NT2/D1 (cell line): ENCODE measurements at regions not wholly inside any gene's neighbourhood (a gene's known extent, or its start where the extent isn't known, plus 50 kb on each side); places are given as distances from the start of the nearest gene placed in this dataset.

Experiments
- DNase-seq: peaks from one replicate; pipeline ENCODE4 v3.0.0-alpha.2; 2011; ENCODE audit warnings: low read depth, low spot score
- H3K27me3 ChIP-seq: 2 replicates; pipeline ENCODE4 v1.6.0; 2011; ENCODE audit warnings: mild to moderate bottlenecking; ENCODE audit not compliant: insufficient read length, insufficient read depth
- H3K36me3 ChIP-seq: 2 replicates; pipeline ENCODE4 v1.6.1; 2011; ENCODE audit warnings: mild to moderate bottlenecking, low read length, mixed read lengths; ENCODE audit not compliant: insufficient read depth, insufficient read length
- H3K4me1 ChIP-seq: 2 replicates; pipeline ENCODE4 v1.5.1; 2011; ENCODE audit not compliant: insufficient read depth, insufficient read length
- H3K4me3 ChIP-seq: 2 replicates; pipeline ENCODE4 v1.5.1; 2011; ENCODE audit warnings: low read depth; ENCODE audit not compliant: insufficient read length
- H3K9ac ChIP-seq: 2 replicates; pipeline ENCODE4 v1.6.0; 2011; ENCODE audit warnings: low read depth; ENCODE audit not compliant: insufficient read length
- H3K9me3 ChIP-seq: 2 replicates; pipeline ENCODE4 v1.5.1; 2011; ENCODE audit warnings: mild to moderate bottlenecking, low read length; ENCODE audit not compliant: insufficient read depth
- SUZ12 ChIP-seq: IDR thresholded peaks from 2 replicates; pipeline ENCODE4 v1.6.1; 2011; ENCODE audit not compliant: insufficient read length, insufficient read depth; ENCODE audit errors: extremely low read depth
- YY1 ChIP-seq: IDR thresholded peaks from 2 replicates; pipeline ENCODE4 v1.6.1; 2011; ENCODE audit not compliant: insufficient read length, insufficient read depth
- ZNF274 ChIP-seq: IDR thresholded peaks from 2 replicates; pipeline ENCODE4 v1.6.1; 2011; ENCODE audit warnings: mild to moderate bottlenecking, low read depth, low read length

DNA sequence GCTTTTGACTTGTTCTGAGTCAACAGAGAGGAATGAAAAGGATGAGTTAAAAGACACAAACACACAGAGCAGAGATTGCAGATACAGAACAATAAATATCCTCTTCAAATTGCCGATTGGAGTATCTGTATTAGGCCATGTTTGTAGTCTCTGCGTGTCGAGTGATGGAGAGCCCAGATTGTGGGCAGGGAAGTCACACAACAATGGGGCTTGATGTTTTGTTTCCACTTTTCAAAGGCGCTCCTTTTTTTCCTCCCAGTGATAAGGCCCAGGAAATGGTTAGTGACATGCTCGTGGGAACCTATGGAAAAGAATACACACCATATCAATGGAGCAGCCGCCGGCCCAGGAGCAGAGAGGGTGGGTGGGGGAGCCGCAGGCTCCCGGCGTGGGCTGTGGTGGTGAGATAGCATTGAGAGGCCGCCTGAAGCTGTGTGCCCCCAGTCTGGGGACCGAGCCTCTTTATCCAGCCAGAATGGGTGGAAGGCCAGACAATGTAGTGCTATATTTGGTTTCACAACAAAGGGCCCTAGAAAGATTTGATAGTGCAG is 555.9 kb downstream of the INSC start:
- Histone ChIP-seq H3K9ac (no peak overlapping the region), H3K27me3 (no peaks in the 10 kb centered on the region), H3K4me3 (no peak overlapping the region), H3K9me3 (peaks cover 13% of the 10 kb centered on the region; the same call in 1 of the 2 replicates), H3K36me3 (no peaks in the 10 kb centered on the region), H3K4me1 (no peaks in the 10 kb centered on the region)
- no peak for TF ChIP-seq SUZ12
- no peak for TF ChIP-seq ZNF274
- no peak for TF ChIP-seq YY1
- no peak for DNase-seq

DNA sequence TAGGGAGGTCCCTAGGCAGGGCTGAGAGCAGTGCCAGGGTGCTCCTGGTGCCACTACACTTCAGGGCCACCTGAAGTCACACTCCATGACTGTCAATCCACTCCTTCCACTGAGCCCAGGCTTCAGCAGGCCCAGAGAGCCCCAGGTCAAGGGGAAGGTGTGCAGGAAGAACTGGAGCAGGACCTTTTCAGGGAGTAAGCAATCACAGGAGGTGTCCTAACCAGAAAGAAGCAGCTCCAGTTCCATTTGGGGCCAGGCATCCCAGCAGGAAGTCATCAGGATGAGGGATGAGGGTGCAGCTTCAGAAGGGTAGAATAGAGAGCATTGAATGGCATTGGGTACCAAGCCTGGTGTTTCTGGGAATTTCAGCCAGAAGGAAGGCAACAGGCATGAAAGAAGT is 556.5 kb downstream of the INSC start:
- H3K9me3 ChIP-seq = peaks cover 13% of the 10 kb centered on the region; the same call in 1 of the 2 replicates
- no peaks in the 10 kb centered on the region for H3K4me1 ChIP-seq
- H3K9ac ChIP-seq = no peak overlapping the region
- no peak for DNase-seq
- H3K27me3 ChIP-seq = no peaks in the 10 kb centered on the region
- no peaks in the 10 kb centered on the region for H3K36me3 ChIP-seq
- TF ChIP-seq YY1 (no peak), ZNF274 (no peak), SUZ12 (no peak)
- H3K4me3 ChIP-seq = no peak overlapping the region

DNA sequence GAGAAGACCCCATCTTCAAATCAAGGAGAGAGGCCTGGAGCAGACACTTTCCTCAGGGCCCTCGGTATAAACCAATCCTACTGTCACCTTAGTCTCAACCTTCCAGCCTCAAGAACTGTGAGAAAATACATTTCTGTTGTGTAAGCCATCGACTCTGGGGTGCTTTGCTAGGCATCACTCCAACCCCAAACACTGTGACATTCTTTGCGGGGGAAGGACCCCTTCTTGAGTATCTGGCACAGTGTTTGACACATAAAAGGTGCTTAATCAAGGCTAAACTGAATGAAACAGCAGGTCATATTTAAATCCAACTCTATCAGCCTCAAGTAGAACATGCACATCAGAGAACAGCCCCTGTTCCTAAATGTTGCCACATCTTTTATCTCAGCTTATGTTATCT is 558.1 kb downstream of the INSC start:
- Histone ChIP-seq H3K36me3 (no peaks in the 10 kb centered on the region), H3K4me3 (no peak overlapping the region), H3K9me3 (peaks cover 10% of the 10 kb centered on the region), H3K9ac (no peak overlapping the region), H3K4me1 (no peaks in the 10 kb centered on the region), H3K27me3 (no peaks in the 10 kb centered on the region)
- TF ChIP-seq ZNF274 (no peak), SUZ12 (no peak), YY1 (no peak)
- DNase-seq = no peak

DNA sequence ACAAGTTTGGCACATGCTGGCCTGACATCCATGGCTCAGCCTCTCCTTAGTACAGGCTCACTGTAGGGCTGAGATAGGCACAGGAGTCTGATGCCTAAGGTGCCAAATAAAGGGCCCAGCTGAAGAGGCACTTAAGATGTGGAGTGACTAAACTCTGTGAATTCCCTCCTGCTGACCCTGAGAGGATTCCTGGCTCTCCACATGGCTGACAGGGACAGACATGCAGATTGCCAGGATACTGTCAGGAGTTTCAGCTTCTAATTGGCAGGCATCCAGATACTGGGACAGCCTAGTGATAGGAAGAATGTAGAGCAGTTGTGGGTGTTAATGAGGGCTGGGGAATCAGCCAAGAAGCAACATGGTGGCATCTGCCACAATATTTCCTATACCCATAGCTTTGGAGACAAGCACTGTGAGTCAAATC is 558.7 kb downstream of the INSC start:
- DNase-seq = no peak
- H3K9ac ChIP-seq = no peak overlapping the region
- H3K4me3 ChIP-seq = no peak overlapping the region
- TF ChIP-seq SUZ12 = no peak
- TF ChIP-seq YY1 = no peak
- TF ChIP-seq ZNF274 = no peak
- peaks cover 16% of the 10 kb centered on the region for H3K9me3 ChIP-seq
- H3K27me3 ChIP-seq = no peaks in the 10 kb centered on the region
- H3K36me3 ChIP-seq = no peaks in the 10 kb centered on the region
- no peaks in the 10 kb centered on the region for H3K4me1 ChIP-seq

DNA sequence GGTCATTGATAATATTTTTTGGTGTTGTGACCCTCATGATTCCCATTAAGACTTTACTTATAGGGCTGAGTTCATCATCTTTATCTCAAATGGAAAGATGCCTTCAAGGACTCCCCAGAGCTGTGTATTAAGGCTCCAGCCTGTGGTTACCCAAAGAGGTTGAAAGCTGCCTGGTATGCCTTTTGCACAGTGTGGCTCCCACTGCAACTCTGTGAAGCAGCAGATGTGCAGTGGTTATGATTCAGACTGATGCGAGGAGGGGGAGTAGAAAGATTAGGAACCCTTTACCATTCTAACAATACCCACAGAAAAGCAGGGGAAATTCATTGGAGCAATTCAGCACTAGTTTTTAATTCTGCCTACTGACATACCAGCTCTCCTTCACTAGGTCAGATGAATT is 560.0 kb downstream of the INSC start:
- no peak for DNase-seq
- no peak for TF ChIP-seq YY1
- TF ChIP-seq ZNF274 = no peak
- no peak for TF ChIP-seq SUZ12
- Histone ChIP-seq H3K27me3 (no peaks in the 10 kb centered on the region), H3K9ac (no peak overlapping the region), H3K36me3 (no peaks in the 10 kb centered on the region), H3K4me1 (no peaks in the 10 kb centered on the region), H3K4me3 (no peak overlapping the region), H3K9me3 (peaks cover 16% of the 10 kb centered on the region)

DNA sequence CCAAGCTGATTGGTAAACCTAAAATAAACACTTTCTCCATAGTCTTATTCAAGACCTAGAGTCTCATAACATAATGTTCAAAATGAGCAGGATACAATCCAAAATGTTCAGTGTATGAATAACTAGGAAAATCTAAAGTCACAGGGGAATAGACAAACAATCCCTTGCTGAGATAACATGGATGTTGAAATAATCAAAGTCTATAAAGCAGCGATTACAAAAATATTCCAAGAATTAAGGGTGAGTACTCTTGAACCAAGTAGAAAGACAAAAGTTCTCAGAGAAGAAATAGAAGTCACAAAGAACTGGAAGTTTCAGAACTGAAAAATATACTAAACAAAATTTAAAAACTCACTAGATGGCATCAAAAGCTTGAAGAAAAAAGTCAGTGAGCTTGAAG is 561.0 kb downstream of the INSC start:
- DNase-seq = no peak
- no peak for TF ChIP-seq SUZ12
- TF ChIP-seq ZNF274 = no peak
- no peak for TF ChIP-seq YY1

GRCh38 chr11:15677181-15677580 is 562.5 kb downstream of the INSC start:
- Histone ChIP-seq H3K27me3 (no peaks in the 10 kb centered on the region), H3K36me3 (no peaks in the 10 kb centered on the region), H3K9ac (no peak overlapping the region), H3K4me1 (no peaks in the 10 kb centered on the region), H3K4me3 (no peak overlapping the region), H3K9me3 (peaks cover 16% of the 10 kb centered on the region)
- TF ChIP-seq ZNF274 (no peak), SUZ12 (no peak), YY1 (no peak)
- DNase-seq = no peak

More for the DNA sequence above, 561.0 kb downstream of the INSC start:
- no peaks in the 10 kb centered on the region for H3K27me3 ChIP-seq
- H3K9me3 ChIP-seq = peaks cover 16% of the 10 kb centered on the region
- H3K9ac ChIP-seq = no peak overlapping the region
- no peaks in the 10 kb centered on the region for H3K4me1 ChIP-seq
- H3K4me3 ChIP-seq = no peak overlapping the region
- no peaks in the 10 kb centered on the region for H3K36me3 ChIP-seq
